Adrenal gland (tissue), 9 donors: ENCODE measurements at regions not wholly inside any gene's neighbourhood (a gene's known extent, or its start where the extent isn't known, plus 50 kb on each side); places are given as distances from the start of the nearest gene placed in this dataset.
A peak's percentile ranks its signal among the peaks of the same experiment; 100 is the strongest.
"Not testable (repeated sequence)": the region's sequence is repeated elsewhere in the genome, so short reads cannot be mapped to it uniquely, and the experiment has no call there.

Experiments used
- DNase-seq, 7 donors: peaks; one replicate each; pipeline ENCODE4 v3.0.0-alpha.2; 2019 to 2020
- H3K27ac ChIP-seq, 5 donors: fragments of 200-600 bp; sonication (generic) in 4 of 5; 1 replicate in 3 of 5; 2 replicates in 2 of 5; pipeline versions ENCODE4 v1.5.1 to v1.8.0; 2016 to 2020; ENCODE audit warnings: mild to moderate bottlenecking in 1 of 5
- H3K27me3 ChIP-seq: fragments of 200-600 bp; 2 replicates; pipeline ENCODE4 v1.8.0; 2021
- H3K36me3 ChIP-seq, 2 donors: fragments of 200-600 bp; replicated peaks in 1 of 2; 1 replicate in 1 of 2; 2 replicates in 1 of 2; pipeline versions ENCODE4 v1.5.1 to v1.8.0; 2018 to 2022
- H3K4me1 ChIP-seq, 2 donors: fragments of 200-600 bp; replicated peaks in 1 of 2; 1 replicate in 1 of 2; 2 replicates in 1 of 2; pipeline versions ENCODE4 v1.5.1 to v1.8.0; 2018 to 2021
- H3K4me3 ChIP-seq, 4 donors: fragments of 200-600 bp; sonication (generic) in 3 of 4; one replicate each; pipeline ENCODE4 v1.5.1; 2016 to 2018
- H3K9me3 ChIP-seq, 3 donors: fragments of 200-600 bp; sonication (generic) in 1 of 3; replicated peaks in 1 of 3; 1 replicate in 2 of 3; 2 replicates in 1 of 3; pipeline versions ENCODE4 v1.5.1 to v1.8.0; 2016 to 2021
- POLR2A ChIP-seq, 2 donors: fragments of 450-650 bp; IDR thresholded peaks; one replicate each; pipeline ENCODE4 v1.6.1; 2017; ENCODE audit warnings: antibody characterized with exemption in 2 of 2, mild to moderate bottlenecking in 2 of 2, moderate library complexity in 1 of 2
- WGBS, 4 donors: extraction: QIAGEN DNeasy Blood & Tissue Kit in 2 of 4; methylation state at CpG; one replicate each; pipeline versions ENCODE4 v1.1.5 to v1.1.7; 2013 to 2017; 5-methylcytosine and 5-hydroxymethylcytosine counted together
- intact Hi-C, 2 donors: fragments of 100-400 bp; cut with DNase I; formaldehyde crosslinking; loops; one replicate each; pipeline versions ENCODE4 v1.14.1 to v1.15.0; 2022 to 2023
- TF ChIP-seq, protein P1 (sequence below), 6 experiments: fragments of 450-650 bp in 4 of 6; fragments of 200-600 bp in 2 of 6; sonication (generic) in 1 of 6; IDR thresholded peaks; 1 replicate in 5 of 6; 2 replicates in 1 of 6; pipeline versions ENCODE4 v1.5.1 to v1.8.0; 2016 to 2021; ENCODE audit warnings: antibody characterized with exemption in 6 of 6, mild to moderate bottlenecking in 2 of 6, moderate library complexity in 1 of 6
- donor health status: healthy with polysubstance abuse.
- donor health status: Bipolar disorder and iron deficiency.
- donor health status: DM: yes; HTN: yes; CAD: no.
- donor health status: DM: no; HTN: no; CAD: no.
- donor health status: DM: no; HTN: no; CAD: no.

DNA sequence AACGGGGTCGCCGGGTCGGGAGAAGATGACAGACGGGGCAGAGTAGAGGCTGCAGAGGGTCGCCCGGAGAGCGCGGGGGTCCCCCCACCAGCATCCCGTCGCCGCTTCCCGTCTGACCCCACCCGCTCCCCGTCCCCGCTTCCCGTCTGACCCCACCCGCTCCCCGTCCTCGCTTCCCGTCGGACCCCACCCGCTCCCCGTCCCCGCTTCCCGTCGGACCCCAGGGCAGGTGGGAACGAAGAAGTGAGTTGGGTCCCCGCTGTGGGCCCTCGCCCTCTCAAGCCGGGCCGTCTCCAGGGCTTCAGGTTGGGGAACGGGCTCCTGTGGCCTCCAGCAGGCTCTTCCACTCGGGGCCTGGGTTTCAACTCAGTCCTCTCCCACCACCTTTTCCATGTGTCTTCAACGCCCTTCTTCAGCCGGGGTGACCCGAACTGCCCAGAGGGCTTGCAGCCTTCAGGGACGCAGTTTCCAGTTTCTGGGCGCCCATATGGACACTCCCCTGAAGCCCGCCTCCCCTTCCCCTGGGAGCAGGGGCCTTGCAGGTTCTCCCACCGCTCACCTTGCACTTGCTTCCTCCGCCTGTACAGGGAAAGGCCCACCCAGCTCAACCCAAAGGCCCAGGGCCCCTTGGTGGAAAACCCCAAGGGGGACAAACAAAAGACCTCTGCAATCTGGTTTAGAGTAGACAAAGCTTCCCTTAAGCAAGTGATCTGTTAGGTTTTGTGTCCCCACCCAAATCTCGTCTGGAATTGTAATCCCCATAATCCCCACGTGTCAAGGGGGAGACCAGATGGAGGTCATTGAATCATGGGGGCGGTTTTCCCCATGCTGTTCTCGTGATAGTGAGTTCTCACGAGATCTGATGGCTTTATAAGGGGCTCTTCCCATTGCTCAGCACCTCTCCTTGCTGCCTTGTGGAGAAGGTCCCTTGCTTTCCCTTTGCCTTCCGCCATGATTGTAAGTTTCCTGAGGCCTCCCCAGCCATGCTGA is 66.5 kb downstream of the TNFAIP2 start:
- intact Hi-C loops = loop anchor here in 1 of 2 donors (5.0 kb wide), 2 partner anchors 87 to 103 kb away; no protein-coding TSS in a partner anchor
- Histone ChIP-seq H3K4me1 (peaks cover 8 to 9% of the 10 kb centered on the region in 2 donors), H3K36me3 (no peaks in the 10 kb centered on the region), H3K27ac (no peak overlapping the region), H3K9me3 (no peaks in the 10 kb centered on the region), H3K4me3 (peak overlapping the region in 1 of 4 donors; percentile 47), H3K27me3 (no peaks in the 10 kb centered on the region)
- TF ChIP-seq POLR2A (IDR thresholded peaks at IDR 0.05) = no peak
- TF ChIP-seq, protein P1, sequence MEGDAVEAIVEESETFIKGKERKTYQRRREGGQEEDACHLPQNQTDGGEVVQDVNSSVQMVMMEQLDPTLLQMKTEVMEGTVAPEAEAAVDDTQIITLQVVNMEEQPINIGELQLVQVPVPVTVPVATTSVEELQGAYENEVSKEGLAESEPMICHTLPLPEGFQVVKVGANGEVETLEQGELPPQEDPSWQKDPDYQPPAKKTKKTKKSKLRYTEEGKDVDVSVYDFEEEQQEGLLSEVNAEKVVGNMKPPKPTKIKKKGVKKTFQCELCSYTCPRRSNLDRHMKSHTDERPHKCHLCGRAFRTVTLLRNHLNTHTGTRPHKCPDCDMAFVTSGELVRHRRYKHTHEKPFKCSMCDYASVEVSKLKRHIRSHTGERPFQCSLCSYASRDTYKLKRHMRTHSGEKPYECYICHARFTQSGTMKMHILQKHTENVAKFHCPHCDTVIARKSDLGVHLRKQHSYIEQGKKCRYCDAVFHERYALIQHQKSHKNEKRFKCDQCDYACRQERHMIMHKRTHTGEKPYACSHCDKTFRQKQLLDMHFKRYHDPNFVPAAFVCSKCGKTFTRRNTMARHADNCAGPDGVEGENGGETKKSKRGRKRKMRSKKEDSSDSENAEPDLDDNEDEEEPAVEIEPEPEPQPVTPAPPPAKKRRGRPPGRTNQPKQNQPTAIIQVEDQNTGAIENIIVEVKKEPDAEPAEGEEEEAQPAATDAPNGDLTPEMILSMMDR (IDR thresholded peaks at IDR 0.05) = no peak
- no peak for DNase-seq
- 66 to 75% (median 72%) methylated on average over 20 to 48 of the region's 48 CpGs for WGBS, 4 donors

DNA sequence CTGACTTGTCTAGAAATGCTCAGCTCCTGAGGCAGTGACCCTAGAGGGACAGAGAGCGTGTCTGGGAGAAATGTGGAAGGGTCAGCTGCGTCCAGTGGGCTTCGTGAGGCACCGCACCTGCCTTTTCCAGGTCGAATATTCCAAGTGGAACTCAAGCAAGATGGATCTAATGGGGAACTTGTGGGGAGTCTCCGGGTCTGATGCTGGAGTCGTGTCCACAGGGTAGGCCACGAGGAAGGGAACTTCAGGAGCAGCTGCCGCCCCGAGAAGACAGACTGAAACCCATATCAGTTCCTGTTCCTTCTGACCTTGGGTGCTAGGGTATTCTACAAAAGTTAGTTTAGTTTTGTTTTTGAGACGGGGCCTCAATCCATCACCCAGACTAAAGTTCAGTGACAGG is 67.5 kb downstream of the TNFAIP2 start:
- 69 to 85% (median 83%) methylated on average over 11 of the region's 11 CpGs for WGBS, 4 donors
- H3K36me3 ChIP-seq = no peaks in the 10 kb centered on the region
- no peaks in the 10 kb centered on the region for H3K9me3 ChIP-seq
- H3K27me3 ChIP-seq = no peaks in the 10 kb centered on the region
- no peak for DNase-seq
- intact Hi-C loops = no loop called here
- TF ChIP-seq, protein P1 (IDR thresholded peaks at IDR 0.05) = no peak
- no peak for TF ChIP-seq POLR2A (IDR thresholded peaks at IDR 0.05)
- no peak overlapping the region for H3K4me3 ChIP-seq
- no peak overlapping the region for H3K27ac ChIP-seq
- H3K4me1 ChIP-seq = peaks cover 8 to 9% of the 10 kb centered on the region in 2 donors

DNA sequence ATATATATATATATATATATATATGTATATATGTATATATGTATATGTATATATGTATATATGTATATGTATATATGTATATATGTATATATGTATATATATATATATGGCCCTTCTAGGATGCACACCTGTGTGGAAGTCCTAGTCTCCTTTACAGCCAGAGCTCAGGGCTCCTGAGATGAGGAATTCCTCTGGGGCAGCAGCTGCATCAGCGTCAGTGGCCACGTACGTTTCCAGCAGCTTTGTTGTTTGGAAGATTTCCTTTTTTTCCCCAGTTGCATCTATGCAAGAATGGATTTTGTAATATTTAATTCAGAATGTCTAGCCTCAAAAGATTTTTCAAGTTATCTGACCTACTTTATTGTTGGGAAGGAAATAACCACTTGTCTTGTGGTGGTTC is 68.6 kb downstream of the TNFAIP2 start:
- intact Hi-C loops = no loop called here
- TF ChIP-seq POLR2A (IDR thresholded peaks at IDR 0.05) = no peak
- TF ChIP-seq, protein P1 (IDR thresholded peaks at IDR 0.05) = no peak
- H3K27ac ChIP-seq = no peak overlapping the region
- 53 to 75% (median 70%) methylated on average over 3 of the region's 3 CpGs for WGBS, 4 donors
- no peak for DNase-seq
- H3K4me1 ChIP-seq = peaks cover 8 to 9% of the 10 kb centered on the region in 2 donors
- no peak overlapping the region for H3K4me3 ChIP-seq
- H3K27me3 ChIP-seq = no peaks in the 10 kb centered on the region
- no peaks in the 10 kb centered on the region for H3K36me3 ChIP-seq
- no peaks in the 10 kb centered on the region for H3K9me3 ChIP-seq

DNA sequence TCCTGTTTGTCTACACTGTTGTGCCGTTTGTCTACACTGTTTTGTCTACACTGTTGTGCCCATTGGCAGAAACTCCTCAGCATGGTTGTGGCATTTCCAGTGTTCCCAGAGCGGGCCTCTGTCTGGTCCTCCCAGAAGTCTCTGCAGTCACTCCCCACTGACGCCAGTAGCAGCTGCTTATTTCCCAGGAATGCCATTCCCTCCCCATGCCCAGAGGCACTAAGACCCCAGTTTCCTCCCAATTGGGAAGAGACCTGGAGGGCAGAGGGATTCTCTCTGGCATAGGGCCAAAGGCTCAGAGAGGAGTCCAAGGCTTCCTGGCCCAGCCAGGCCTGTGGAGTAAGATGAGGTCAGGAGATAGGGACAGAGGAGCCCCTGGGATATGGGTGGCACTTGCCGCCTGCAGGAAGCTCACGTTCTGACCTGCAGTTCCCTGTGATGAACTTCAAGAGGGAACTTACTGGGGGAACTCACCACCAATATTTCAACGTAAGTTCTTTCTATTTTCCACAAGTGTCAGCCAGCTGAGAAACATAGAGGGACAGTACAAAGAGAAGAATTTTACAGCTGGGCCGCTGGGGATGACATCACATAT is 69.1 kb downstream of the TNFAIP2 start:
- TF ChIP-seq, protein P1 (IDR thresholded peaks at IDR 0.05) = no peak
- no peak for TF ChIP-seq POLR2A (IDR thresholded peaks at IDR 0.05)
- Histone ChIP-seq H3K9me3 (no peaks in the 10 kb centered on the region), H3K4me3 (no peak overlapping the region), H3K27me3 (no peaks in the 10 kb centered on the region), H3K36me3 (no peaks in the 10 kb centered on the region), H3K4me1 (peaks cover 8 to 9% of the 10 kb centered on the region in 2 donors), H3K27ac (no peak overlapping the region)
- WGBS, 4 donors = 77 to 84% (median 81%) methylated on average over 7 of the region's 7 CpGs
- no peak for DNase-seq
- intact Hi-C loops = no loop called here

DNA sequence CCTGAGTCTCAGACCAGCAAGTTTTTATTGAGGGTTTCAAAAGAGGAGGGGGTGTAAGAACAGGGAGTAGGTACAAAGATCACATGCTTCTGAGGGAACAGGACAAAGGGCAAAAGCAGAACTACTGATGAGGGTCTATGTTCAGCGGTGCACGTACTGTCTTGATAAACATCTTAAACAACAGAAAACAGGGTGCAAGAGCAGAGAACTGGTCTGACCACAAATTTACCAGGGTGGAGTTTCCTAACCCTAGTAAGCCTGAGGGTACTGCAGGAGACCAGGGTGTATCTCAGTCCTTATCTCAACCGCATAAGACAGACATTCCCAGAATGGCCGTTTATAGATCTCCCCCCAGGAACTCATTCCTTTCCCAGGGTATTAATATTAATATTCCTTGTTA is 69.6 kb downstream of the TNFAIP2 start:
- intact Hi-C loops, H3K4me1 ChIP-seq, H3K9me3 ChIP-seq, H3K27ac ChIP-seq, H3K27me3 ChIP-seq, H3K36me3 ChIP-seq, H3K4me3 ChIP-seq, DNase-seq: not testable (repeated sequence)
- 85 to 88% (median 86%) methylated on average over 4 of the region's 4 CpGs for WGBS, 4 donors

DNA sequence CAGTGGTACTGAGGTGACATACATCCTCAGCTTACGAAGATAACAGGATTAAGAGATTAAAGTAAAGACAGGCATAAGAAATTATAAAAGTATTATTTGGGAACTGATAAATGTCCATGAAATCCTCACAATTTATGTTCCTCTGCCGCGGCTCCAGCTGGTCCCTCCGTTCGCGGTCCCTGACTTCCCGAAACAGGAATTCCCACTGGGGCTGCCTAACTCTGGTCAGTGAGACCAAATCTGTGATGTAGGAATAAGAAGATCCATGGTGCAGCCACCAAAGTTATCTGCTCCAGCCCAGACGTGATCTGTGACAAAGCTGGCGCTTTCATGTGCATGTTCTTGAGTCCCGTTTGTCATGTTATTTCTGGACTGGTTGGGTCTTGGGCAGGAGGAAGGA is 70.2 kb downstream of the TNFAIP2 start:
- DNase-seq, H3K9me3 ChIP-seq, intact Hi-C loops, H3K27ac ChIP-seq, H3K4me3 ChIP-seq, H3K36me3 ChIP-seq, H3K27me3 ChIP-seq: not testable (repeated sequence)
- H3K4me1 ChIP-seq = peaks cover 11 to 13% of the 10 kb centered on the region in 2 donors
- WGBS, 4 donors = 89 to 94% (median 91%) methylated on average over 10 of the region's 10 CpGs
